Ishikawa (cell line): ENCODE measurements at regions not wholly inside any gene's neighbourhood (a gene's known extent, or its start where the extent isn't known, plus 50 kb on each side); places are given as distances from the start of the nearest gene placed in this dataset.

Experiments
- CEBPB ChIP-seq: IDR thresholded peaks from 2 replicates; pipeline ENCODE4 v1.6.1; 2012
- CREB1 ChIP-seq: IDR thresholded peaks from 2 replicates; pipeline ENCODE4 v1.6.1; 2012; ENCODE audit warnings: low read depth
- EGR1 ChIP-seq: IDR thresholded peaks from 2 replicates; pipeline ENCODE4 v1.6.1; 2012
- EP300 ChIP-seq: IDR thresholded peaks from 2 replicates; pipeline ENCODE4 v1.6.1; 2012; ENCODE audit warnings: borderline replicate concordance
- FOXM1 ChIP-seq: IDR thresholded peaks from 2 replicates; pipeline ENCODE4 v1.6.1; 2012; ENCODE audit warnings: low read depth, borderline replicate concordance
- MAX ChIP-seq: IDR thresholded peaks from 2 replicates; pipeline ENCODE4 v1.6.1; 2012
- NFIC ChIP-seq: IDR thresholded peaks from 2 replicates; pipeline ENCODE4 v1.6.1; 2012
- RAD21 ChIP-seq: IDR thresholded peaks from 2 replicates; pipeline ENCODE4 v1.6.1; 2012; ENCODE audit warnings: low read depth
- REST ChIP-seq: IDR thresholded peaks from 2 replicates; pipeline ENCODE4 v1.6.1; 2012; ENCODE audit warnings: low read depth, mild to moderate bottlenecking
- TAF1 ChIP-seq: IDR thresholded peaks from 2 replicates; pipeline ENCODE4 v1.6.1; 2012; ENCODE audit warnings: low read depth, mild to moderate bottlenecking
- TCF12 ChIP-seq: IDR thresholded peaks from 2 replicates; pipeline ENCODE4 v1.6.1; 2012; ENCODE audit warnings: low read depth
- TEAD4 ChIP-seq: IDR thresholded peaks from 2 replicates; pipeline ENCODE4 v1.6.1; 2012
- USF1 ChIP-seq: IDR thresholded peaks from 2 replicates; pipeline ENCODE4 v1.6.1; 2012
- YY1 ChIP-seq: IDR thresholded peaks from 2 replicates; pipeline ENCODE4 v1.6.1; 2012; ENCODE audit warnings: low read depth
- ZBTB7A ChIP-seq: IDR thresholded peaks from 2 replicates; pipeline ENCODE4 v1.6.1; 2012; ENCODE audit warnings: low read depth

GRCh38 chr14:47778631-47779030 is 103.2 kb upstream of the MDGA2 start:
- TF ChIP-seq TEAD4 = no peak
- TF ChIP-seq USF1 = no peak
- no peak for TF ChIP-seq NFIC
- no peak for TF ChIP-seq RAD21
- no peak for TF ChIP-seq YY1
- TF ChIP-seq EP300 = no peak
- no peak for TF ChIP-seq ZBTB7A
- TF ChIP-seq EGR1 = no peak
- no peak for TF ChIP-seq TCF12

GRCh38 chr14:47772652-47773051 is 97.2 kb upstream of the MDGA2 start:
- TF ChIP-seq TEAD4 (no peak), TCF12 (no peak), FOXM1 (no peak), ZBTB7A (no peak), YY1 (no peak), EGR1 (no peak), CEBPB (no peak), USF1 (no peak), RAD21 (no peak), NFIC (no peak), MAX (no peak), CREB1 (no peak), REST (no peak), TAF1 (no peak), EP300 (no peak)

GRCh38 chr14:47763188-47763854 is 87.9 kb upstream of the MDGA2 start:
- TF ChIP-seq USF1 (no peak), EGR1 (no peak), YY1 (no peak), TEAD4 (no peak), MAX (no peak)

- no peak for TF ChIP-seq MAX
- TF ChIP-seq TEAD4 = no peak
- no peak for TF ChIP-seq ZBTB7A
- no peak for TF ChIP-seq REST
- TF ChIP-seq EGR1 = no peak
- no peak for TF ChIP-seq RAD21
- TF ChIP-seq YY1 = no peak
- TF ChIP-seq NFIC = no peak
- TF ChIP-seq FOXM1 = no peak
- TF ChIP-seq CEBPB = no peak
- no peak for TF ChIP-seq USF1
- TF ChIP-seq TAF1 = no peak
- no peak for TF ChIP-seq TCF12
- no peak for TF ChIP-seq EP300
- no peak for TF ChIP-seq CREB1
Observed at GRCh38 chr14:47746986-47747385, 71.6 kb upstream of the MDGA2 start.

GRCh38 chr14:47744155-47744554 is 68.8 kb upstream of the MDGA2 start:
- no peak for TF ChIP-seq USF1
- TF ChIP-seq EP300 = no peak
- TF ChIP-seq FOXM1 = no peak
- TF ChIP-seq ZBTB7A = no peak
- no peak for TF ChIP-seq YY1
- TF ChIP-seq TEAD4 = no peak
- no peak for TF ChIP-seq EGR1
- TF ChIP-seq CREB1 = no peak
- TF ChIP-seq RAD21 = no peak
- TF ChIP-seq TAF1 = no peak
- no peak for TF ChIP-seq TCF12
- no peak for TF ChIP-seq CEBPB
- no peak for TF ChIP-seq REST
